ENCODE measurements at regions not wholly inside any gene's neighbourhood (a gene's known extent, or its start where the extent isn't known, plus 50 kb on each side); places are given as distances from the start of the nearest gene placed in this dataset.

DNA sequence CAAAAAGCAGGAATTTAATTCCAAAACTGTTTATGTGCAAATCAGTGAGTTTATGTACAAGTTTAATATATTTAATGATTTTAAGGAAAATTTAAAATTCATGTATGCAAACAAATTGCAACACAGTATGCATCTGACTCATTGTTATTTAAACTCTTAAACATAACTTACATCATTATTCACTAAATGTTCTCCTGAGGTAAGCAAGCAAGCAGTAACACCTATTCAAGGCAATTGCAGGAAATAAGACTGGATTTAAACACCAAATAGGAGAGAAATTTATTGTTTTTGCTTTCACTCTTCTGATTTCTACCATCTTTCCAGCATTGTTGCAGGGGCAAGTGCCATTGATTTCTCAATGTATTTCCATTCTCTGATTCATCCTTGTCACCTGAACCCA is 239.5 kb downstream of the TFAP2A start:
- H3K9me3 ChIP-seq (ENCODE audit: control insufficient read depth in 1 of 2, insufficient read depth in 1 of 2, low read depth in 1 of 2, low read length in 2 of 2), result no peaks in the 10 kb centered on the region
- H3K79me2 ChIP-seq (ENCODE audit: insufficient read depth, low read length), result no peaks in the 10 kb centered on the region
- no peak overlapping the region for H3K4me2 ChIP-seq (ENCODE audit: low read length)
- H2AFZ ChIP-seq (ENCODE audit: low read depth, low read length, poor library complexity, severe bottlenecking), result no peak overlapping the region
- no peaks in the 10 kb centered on the region for H4K20me1 ChIP-seq (ENCODE audit: insufficient read depth)
- RAD21 ChIA-PET (ENCODE audit: low non-redundant PET in 1 of 2, low total read pairs in 2 of 2, uncharacterized antibody in 2 of 2, unreplicated experiment in 2 of 2), result no interaction called here
- TF ChIP-seq POLR2AphosphoS5 (IDR thresholded peaks at IDR 0.05; ENCODE audit: low read depth, low read length) (no peak), EZH2phosphoT487 (IDR thresholded peaks at IDR 0.05; ENCODE audit: borderline replicate concordance) (no peak), SP1 (IDR thresholded peaks at IDR 0.05; ENCODE audit: low read depth) (no peak), ZBTB33 (IDR thresholded peaks at IDR 0.05; ENCODE audit: extremely low read depth, insufficient replicate concordance, low read length) (no peak), ZFX (IDR thresholded peaks at IDR 0.05) (no peak), POLR2A (IDR thresholded peaks at IDR 0.05; ENCODE audit: borderline replicate concordance, extremely low read depth, insufficient read depth, insufficient read length) (no peak), ZNF274 (IDR thresholded peaks at IDR 0.05; ENCODE audit: low read depth, low read length) (no peak), CTCF (IDR thresholded peaks at IDR 0.05 in 2 of 3, conservative IDR thresholded peaks at IDR 0.05 in 1 of 3; ENCODE audit: borderline replicate concordance in 1 of 3, insufficient read depth in 1 of 3, low read depth in 2 of 3, low read length in 2 of 3) (no peak), TCF7L2 (IDR thresholded peaks at IDR 0.05; ENCODE audit: borderline replicate concordance, extremely low read depth, insufficient read depth, insufficient read length) (no peak), RAD21 (IDR thresholded peaks at IDR 0.05; ENCODE audit: low read depth) (no peak), ELF1 (IDR thresholded peaks at IDR 0.05; ENCODE audit: borderline replicate concordance, low read depth) (no peak), EGR1 (IDR thresholded peaks at IDR 0.05; ENCODE audit: low read depth) (no peak), FOSL1 (IDR thresholded peaks at IDR 0.05; ENCODE audit: low read depth) (no peak), YY1 (IDR thresholded peaks at IDR 0.05; ENCODE audit: extremely low read depth, insufficient replicate concordance, low read depth, low read length) (no peak), EZH2 (IDR thresholded peaks at IDR 0.05) (no peak), JUND (IDR thresholded peaks at IDR 0.05) (no peak)
- TF ChIP-seq, protein P1, sequence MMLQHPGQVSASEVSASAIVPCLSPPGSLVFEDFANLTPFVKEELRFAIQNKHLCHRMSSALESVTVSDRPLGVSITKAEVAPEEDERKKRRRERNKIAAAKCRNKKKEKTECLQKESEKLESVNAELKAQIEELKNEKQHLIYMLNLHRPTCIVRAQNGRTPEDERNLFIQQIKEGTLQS (IDR thresholded peaks at IDR 0.05), result no peak
- TF ChIP-seq, protein P2, sequence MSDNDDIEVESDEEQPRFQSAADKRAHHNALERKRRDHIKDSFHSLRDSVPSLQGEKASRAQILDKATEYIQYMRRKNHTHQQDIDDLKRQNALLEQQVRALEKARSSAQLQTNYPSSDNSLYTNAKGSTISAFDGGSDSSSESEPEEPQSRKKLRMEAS (IDR thresholded peaks at IDR 0.05), result no peak
- TF ChIP-seq, protein P3, sequence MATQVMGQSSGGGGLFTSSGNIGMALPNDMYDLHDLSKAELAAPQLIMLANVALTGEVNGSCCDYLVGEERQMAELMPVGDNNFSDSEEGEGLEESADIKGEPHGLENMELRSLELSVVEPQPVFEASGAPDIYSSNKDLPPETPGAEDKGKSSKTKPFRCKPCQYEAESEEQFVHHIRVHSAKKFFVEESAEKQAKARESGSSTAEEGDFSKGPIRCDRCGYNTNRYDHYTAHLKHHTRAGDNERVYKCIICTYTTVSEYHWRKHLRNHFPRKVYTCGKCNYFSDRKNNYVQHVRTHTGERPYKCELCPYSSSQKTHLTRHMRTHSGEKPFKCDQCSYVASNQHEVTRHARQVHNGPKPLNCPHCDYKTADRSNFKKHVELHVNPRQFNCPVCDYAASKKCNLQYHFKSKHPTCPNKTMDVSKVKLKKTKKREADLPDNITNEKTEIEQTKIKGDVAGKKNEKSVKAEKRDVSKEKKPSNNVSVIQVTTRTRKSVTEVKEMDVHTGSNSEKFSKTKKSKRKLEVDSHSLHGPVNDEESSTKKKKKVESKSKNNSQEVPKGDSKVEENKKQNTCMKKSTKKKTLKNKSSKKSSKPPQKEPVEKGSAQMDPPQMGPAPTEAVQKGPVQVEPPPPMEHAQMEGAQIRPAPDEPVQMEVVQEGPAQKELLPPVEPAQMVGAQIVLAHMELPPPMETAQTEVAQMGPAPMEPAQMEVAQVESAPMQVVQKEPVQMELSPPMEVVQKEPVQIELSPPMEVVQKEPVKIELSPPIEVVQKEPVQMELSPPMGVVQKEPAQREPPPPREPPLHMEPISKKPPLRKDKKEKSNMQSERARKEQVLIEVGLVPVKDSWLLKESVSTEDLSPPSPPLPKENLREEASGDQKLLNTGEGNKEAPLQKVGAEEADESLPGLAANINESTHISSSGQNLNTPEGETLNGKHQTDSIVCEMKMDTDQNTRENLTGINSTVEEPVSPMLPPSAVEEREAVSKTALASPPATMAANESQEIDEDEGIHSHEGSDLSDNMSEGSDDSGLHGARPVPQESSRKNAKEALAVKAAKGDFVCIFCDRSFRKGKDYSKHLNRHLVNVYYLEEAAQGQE (IDR thresholded peaks at IDR 0.05; ENCODE audit: low read depth), result no peak
- no peaks in the 10 kb centered on the region for H3K36me3 ChIP-seq (ENCODE audit: control insufficient read depth in 1 of 2, insufficient read depth in 2 of 2, low read length in 2 of 2)
- no peak for ATAC-seq
- peaks cover 0 to 9% of the 10 kb centered on the region in 2 experiments; a peak in 2 of 4 replicates for H3K4me1 ChIP-seq (ENCODE audit: control insufficient read depth in 1 of 2, insufficient read depth in 2 of 2, low read length in 2 of 2)
- DNase-seq (ENCODE audit: low read depth, low spot score), result no peak
- no peaks in the 10 kb centered on the region for H3K27me3 ChIP-seq (ENCODE audit: insufficient read depth, low read length)
- BruUV-seq (replicated peaks), result no TSS peak
- H3K9ac ChIP-seq (ENCODE audit: low read length), result no peak overlapping the region
- H3K27ac ChIP-seq (ENCODE audit: low read depth, low read length), result no peak overlapping the region
- no peaks in the 10 kb centered on the region for H3K9me2 ChIP-seq (ENCODE audit: insufficient read depth)
- H3K4me3 ChIP-seq (replicated peaks in 1 of 2; ENCODE audit: low read depth in 1 of 2, low read length in 2 of 2), result no peak overlapping the region
- POLR2A ChIA-PET, result no interaction called here
- CTCF ChIA-PET, result no interaction called here
- intact Hi-C loops (cut with micrococcal nuclease), result no loop called here
